OCI-LY7 (cell line): ENCODE measurements at regions not wholly inside any gene's neighbourhood (a gene's known extent, or its start where the extent isn't known, plus 50 kb on each side); places are given as distances from the start of the nearest gene placed in this dataset.

Experiments
- CTCF ChIP-seq: fragments of 200-600 bp; sonication (generic); conservative IDR thresholded peaks from 2 replicates; pipeline ENCODE4 v1.5.1; 2014; ENCODE audit warnings: mild to moderate bottlenecking, antibody characterized with exemption, low read length, moderate library complexity, mixed read lengths
- EZH2phosphoT487 ChIP-seq: fragments of 200-600 bp; sonication (generic); IDR thresholded peaks from 2 replicates; pipeline ENCODE4 v1.6.1; 2018; ENCODE audit warnings: low read depth, borderline replicate concordance, mild to moderate bottlenecking, mixed run types, antibody characterized with exemption, low read length, moderate library complexity, mixed read lengths

- no peak for TF ChIP-seq CTCF
- no peak for TF ChIP-seq EZH2phosphoT487
These were observed 831.4 kb upstream of the SLC35B3 start for GRCh38 chr6:9266741-9267140.
